Activated T-helper 17 cell treated with anti-CD3 and anti-CD28 coated beads, Interleukin-2, amount 50 U/mL, for 72 hours (primary cell): ENCODE measurements at regions not wholly inside any gene's neighbourhood (a gene's known extent, or its start where the extent isn't known, plus 50 kb on each side); places are given as distances from the start of the nearest gene placed in this dataset.

ENCODE experiments used
- ATAC-seq: fragments of 150-1000 bp; cut with Tn5 transposase; replicated peaks from 2 replicates; pipeline ENCODE4 v1.10.0; 2021; ENCODE audit warnings: mild to moderate bottlenecking, moderate library complexity
- H3K27ac Mint-ChIP-seq: one replicate; pipeline ENCODE4 v1.8.0; 2022; ENCODE audit warnings: mixed read lengths
- H3K27me3 Mint-ChIP-seq: one replicate; pipeline ENCODE4 v1.8.0; 2022; ENCODE audit warnings: mixed read lengths
- H3K36me3 Mint-ChIP-seq: one replicate; pipeline ENCODE4 v1.8.0; 2022; ENCODE audit warnings: low read depth, mild to moderate bottlenecking, mixed read lengths
- H3K4me1 Mint-ChIP-seq: one replicate; pipeline ENCODE4 v1.8.0; 2022; ENCODE audit warnings: mixed read lengths
- H3K4me3 Mint-ChIP-seq: one replicate; pipeline ENCODE4 v1.8.0; 2022; ENCODE audit warnings: mild to moderate bottlenecking, mixed read lengths
- H3K9me3 Mint-ChIP-seq: one replicate; pipeline ENCODE4 v1.8.0; 2022; ENCODE audit warnings: mixed read lengths

DNA sequence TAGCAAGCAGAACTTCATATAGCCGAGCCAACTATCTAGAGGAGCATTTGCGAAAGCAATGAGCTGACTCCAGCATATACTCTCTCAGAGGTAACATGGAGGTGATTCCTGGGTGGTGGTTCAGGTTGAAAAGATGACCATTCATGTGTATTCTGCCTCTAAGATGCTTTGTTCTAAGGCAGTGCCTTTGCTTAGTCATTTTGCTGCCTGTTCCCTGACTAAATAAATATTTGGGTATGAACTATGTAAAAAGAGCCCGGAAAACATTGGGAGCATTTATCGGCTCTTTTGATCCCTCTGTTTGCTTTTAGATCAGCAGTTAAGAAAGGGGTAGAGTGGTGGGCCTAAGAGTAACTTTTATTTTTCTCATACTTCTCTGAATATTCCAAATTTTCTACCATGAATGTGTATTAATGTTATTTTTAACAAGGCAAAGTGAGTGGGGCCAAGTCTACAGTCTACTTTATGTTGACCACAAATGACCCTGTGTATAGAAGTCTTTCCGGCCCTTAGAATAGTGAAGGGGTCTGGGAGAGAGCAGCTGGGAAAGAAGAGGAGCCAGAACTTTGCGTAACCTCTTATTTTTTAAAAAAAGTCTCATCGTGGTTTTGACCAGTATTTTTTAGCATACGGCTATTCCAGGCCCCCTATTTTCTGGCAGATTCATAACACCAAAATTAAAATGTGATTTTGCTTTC lies 206.5 kb upstream of the EYA4 start:
- Mint-ChIP-seq H3K27me3 (peaks cover 12% of the 10 kb centered on the region), H3K9me3 (peaks cover 2% of the 10 kb centered on the region), H3K4me1 (no peaks in the 10 kb centered on the region), H3K4me3 (no peak overlapping the region), H3K36me3 (no peaks in the 10 kb centered on the region), H3K27ac (no peak overlapping the region)
- no peak for ATAC-seq

DNA sequence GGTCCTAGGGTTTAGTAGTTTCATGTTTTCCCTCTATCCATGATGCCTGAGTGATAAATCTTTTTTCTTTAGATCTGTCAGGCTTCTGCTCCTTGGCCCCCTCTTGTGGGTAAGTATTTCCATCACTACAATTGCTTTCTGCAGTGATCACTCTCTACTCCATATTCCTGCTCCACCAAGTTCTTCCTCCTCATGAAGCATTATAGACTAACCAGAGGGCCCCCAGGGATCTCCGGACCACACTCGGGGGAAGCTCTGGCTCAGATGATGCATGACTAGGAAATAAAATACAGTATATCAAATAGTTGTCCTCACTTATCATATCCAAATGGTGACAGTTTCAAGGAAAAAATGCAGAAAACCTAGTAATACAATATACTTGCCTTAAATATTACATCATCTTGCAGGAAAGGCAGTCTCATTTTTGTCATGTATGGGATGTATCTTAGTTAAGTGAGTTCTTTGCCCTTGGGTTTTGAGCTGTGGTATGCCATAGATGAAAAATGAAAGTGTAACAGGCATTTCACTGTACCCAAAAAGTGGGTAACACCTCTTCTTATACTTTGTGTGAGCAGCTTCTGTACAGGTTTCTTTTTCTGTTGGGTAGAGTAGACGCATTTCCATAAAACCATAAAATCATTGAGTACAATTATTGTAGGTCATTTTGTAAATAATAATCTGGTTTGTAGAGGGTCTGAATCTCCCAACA lies 200.9 kb upstream of the EYA4 start:
- Mint-ChIP-seq H3K4me3 (no peak overlapping the region), H3K36me3 (no peaks in the 10 kb centered on the region), H3K27me3 (peaks cover 4% of the 10 kb centered on the region), H3K9me3 (no peaks in the 10 kb centered on the region), H3K4me1 (no peaks in the 10 kb centered on the region), H3K27ac (no peak overlapping the region)
- ATAC-seq = no peak

DNA sequence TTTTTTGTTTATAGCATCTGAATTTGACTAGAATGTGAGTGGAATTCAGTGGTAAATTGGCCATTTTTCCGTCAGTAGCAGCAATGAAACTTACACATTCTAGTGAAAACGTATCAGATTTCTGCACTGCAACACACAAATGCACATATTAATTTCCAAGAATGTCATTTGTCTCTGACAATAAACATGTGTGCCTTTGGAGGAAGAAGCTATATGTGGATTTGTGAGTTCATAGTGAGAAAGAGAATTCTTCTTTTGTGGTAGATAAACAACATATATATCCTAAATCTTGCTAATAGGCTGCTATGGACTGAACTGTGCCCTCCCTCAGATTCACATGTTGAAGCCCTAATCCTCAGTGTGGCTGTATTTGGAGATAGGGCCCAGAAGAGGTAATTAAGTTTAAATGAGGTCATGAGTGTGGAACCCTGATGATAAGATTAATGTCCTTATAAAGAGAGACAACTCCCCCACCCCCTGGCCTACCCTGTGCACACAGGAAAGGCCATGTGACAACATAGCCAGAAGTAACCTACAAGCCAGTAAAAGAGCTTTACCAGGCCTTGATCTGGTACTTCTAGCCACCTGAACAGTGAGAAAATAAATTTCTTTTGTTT lies 200.2 kb upstream of the EYA4 start:
- Mint-ChIP-seq H3K27ac (no peak overlapping the region), H3K9me3 (no peaks in the 10 kb centered on the region), H3K4me1 (no peaks in the 10 kb centered on the region)

DNA sequence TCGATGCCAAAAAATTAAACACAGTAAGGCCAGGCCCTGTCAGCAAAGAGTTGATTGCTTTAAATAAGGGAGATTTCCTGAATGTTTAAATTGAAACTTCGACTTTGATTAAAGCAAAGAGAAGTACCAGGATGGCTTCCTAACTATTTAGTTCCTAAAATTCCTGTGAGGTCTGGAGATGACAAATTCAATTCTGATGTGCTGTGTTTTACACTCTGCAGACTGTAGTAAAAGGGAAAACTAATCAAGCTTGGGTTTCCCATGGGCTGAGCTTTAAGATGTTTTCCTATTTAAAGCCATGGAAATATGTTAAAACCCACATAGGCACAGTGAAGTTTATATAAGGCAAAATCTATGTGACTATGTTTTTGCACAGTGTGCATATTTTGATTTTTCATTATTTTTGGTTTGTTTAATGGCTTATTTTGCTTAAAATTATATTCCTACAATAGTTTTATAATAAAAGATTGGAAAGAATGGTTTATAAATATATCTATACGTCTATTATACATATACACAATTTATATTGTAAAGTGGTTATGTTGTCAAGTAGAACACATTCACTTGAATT lies 198.5 kb upstream of the EYA4 start:
- no peak overlapping the region for H3K4me3 Mint-ChIP-seq
- H3K27ac Mint-ChIP-seq = no peak overlapping the region
- H3K4me1 Mint-ChIP-seq = no peaks in the 10 kb centered on the region
- no peak for ATAC-seq
- no peaks in the 10 kb centered on the region for H3K9me3 Mint-ChIP-seq
- peaks cover 4% of the 10 kb centered on the region for H3K27me3 Mint-ChIP-seq
- H3K36me3 Mint-ChIP-seq = no peaks in the 10 kb centered on the region

More for the DNA sequence above, 200.2 kb upstream of the EYA4 start:
- no peaks in the 10 kb centered on the region for H3K36me3 Mint-ChIP-seq
- H3K4me3 Mint-ChIP-seq = no peak overlapping the region
- H3K27me3 Mint-ChIP-seq = peaks cover 4% of the 10 kb centered on the region
- ATAC-seq = no peak

DNA sequence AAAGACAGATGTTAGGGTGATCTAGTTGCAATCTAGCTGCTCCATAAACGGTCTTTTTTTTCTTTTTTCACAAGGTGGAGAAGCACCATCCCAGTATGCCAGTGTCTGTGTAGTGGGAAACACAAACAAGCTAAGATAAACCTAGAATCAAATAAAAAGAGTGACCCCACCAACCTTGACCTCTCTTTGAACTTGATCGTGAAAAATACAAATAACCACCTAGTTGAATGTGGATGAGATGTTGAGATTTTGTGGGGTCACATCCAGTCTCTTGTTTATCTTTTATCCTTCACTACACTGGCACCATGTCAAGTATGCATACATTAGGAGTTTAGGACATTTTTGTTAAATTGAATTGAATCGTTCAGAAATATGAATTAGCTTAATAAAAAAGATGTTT lies 194.6 kb upstream of the EYA4 start:
- Mint-ChIP-seq H3K36me3 (no peaks in the 10 kb centered on the region), H3K4me1 (no peaks in the 10 kb centered on the region), H3K9me3 (no peaks in the 10 kb centered on the region), H3K27me3 (no peaks in the 10 kb centered on the region), H3K4me3 (no peak overlapping the region), H3K27ac (no peak overlapping the region)
- ATAC-seq = no peak

DNA sequence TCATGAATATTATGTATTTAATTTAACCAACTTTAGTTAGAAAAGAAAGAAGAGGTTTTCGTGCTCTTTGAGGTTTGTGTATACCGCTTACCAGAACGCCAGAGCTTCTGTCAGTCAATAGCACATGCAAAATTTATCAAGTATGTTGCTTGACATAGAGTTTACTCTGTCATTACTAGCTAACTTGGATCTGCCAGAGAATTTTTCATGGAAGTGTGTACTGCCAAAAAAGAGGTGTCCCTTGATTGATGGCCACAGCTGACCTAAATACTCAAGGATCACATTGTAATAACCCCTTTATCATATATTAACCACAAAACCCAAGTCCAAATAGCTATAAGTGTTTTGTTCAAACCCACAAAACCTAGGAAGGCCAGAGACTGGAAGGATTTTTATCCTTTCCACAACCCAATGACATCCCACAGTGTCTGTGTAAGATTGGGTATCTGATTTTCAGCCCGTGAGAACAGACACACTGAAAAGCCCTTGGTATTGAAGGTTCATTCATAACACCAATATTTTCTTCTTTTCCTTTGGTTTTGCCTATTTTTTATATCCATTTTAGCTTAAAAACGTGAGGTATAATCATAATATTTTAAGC lies 194.0 kb upstream of the EYA4 start:
- Mint-ChIP-seq H3K36me3 (no peaks in the 10 kb centered on the region), H3K4me1 (no peaks in the 10 kb centered on the region), H3K27me3 (no peaks in the 10 kb centered on the region), H3K4me3 (no peak overlapping the region), H3K27ac (no peak overlapping the region), H3K9me3 (no peaks in the 10 kb centered on the region)
- ATAC-seq = no peak

DNA sequence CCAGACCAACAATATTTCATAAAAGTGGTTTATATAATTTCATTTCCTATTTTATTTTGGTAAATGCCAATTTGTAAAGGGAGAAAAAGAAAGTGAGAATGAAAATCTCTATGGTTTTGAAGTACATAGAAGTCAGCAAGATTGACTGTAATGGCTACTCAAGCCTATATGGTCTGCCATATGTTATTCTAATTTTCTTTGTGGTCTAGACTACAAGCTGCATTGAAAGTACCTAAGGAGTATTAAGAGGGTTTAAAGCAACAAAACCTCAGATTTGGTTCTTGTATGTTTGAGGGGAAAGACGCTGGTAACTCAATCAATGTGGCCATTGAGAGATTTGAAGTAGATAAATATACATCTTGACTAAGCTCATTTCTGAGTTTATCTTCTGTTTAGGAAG lies 193.5 kb upstream of the EYA4 start:
- no peak for ATAC-seq
- Mint-ChIP-seq H3K4me3 (no peak overlapping the region), H3K36me3 (no peaks in the 10 kb centered on the region), H3K27me3 (no peaks in the 10 kb centered on the region), H3K4me1 (no peaks in the 10 kb centered on the region), H3K9me3 (no peaks in the 10 kb centered on the region), H3K27ac (no peak overlapping the region)

DNA sequence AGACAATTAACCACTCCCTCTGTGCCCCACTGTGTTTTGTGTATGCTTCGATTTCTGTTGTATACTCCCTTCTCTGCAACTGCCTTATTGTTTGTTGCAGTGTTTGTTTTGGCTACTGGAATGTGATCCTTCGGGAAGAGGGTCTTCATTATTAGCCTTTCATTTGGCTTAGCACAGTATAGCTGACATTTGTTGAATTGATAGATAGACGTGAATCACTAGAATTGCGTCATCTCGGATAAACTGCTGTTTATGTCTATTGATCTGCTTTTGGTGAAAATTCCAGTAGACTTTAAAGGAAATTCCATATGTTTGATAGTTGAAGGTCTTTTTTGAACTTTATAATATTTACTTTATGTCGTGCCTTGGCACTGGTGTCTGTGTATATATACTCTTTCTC lies 189.9 kb upstream of the EYA4 start:
- Mint-ChIP-seq H3K36me3 (no peaks in the 10 kb centered on the region), H3K4me1 (no peaks in the 10 kb centered on the region), H3K27ac (no peak overlapping the region), H3K27me3 (peaks cover 3% of the 10 kb centered on the region), H3K9me3 (no peaks in the 10 kb centered on the region), H3K4me3 (no peak overlapping the region)
- ATAC-seq = no peak

GRCh38 chr6:133052465-133052864 lies 188.7 kb upstream of the EYA4 start:
- Mint-ChIP-seq H3K9me3 (no peaks in the 10 kb centered on the region), H3K27me3 (peaks cover 3% of the 10 kb centered on the region), H3K4me1 (no peaks in the 10 kb centered on the region), H3K4me3 (no peak overlapping the region), H3K27ac (no peak overlapping the region), H3K36me3 (no peaks in the 10 kb centered on the region)
- no peak for ATAC-seq

GRCh38 chr6:133055441-133055966 lies 185.7 kb upstream of the EYA4 start:
- Mint-ChIP-seq H3K36me3 (no peaks in the 10 kb centered on the region), H3K4me3 (no peak overlapping the region), H3K9me3 (no peaks in the 10 kb centered on the region), H3K27ac (no peak overlapping the region), H3K27me3 (peaks cover 3% of the 10 kb centered on the region), H3K4me1 (no peaks in the 10 kb centered on the region)
- ATAC-seq = no peak

DNA sequence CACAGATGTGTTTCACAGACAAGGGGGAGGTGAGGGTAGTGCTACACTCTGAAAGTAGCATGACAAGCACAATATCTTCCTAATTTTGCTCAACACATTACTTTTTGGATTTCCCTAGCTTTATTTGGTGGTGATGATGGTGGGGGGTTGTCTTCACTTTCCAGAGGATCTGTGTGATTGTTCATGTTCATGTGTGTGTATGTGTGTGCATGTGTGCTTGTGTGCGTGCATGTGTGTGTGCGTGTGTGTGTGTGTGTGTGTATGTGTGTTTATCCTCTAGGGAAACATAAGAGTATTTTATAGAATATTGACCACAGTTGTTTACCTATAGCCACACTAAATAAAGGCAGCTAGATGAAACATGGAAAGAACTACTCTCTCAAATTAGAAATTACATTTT lies 183.8 kb upstream of the EYA4 start:
- Mint-ChIP-seq H3K27me3 (peaks cover 3% of the 10 kb centered on the region), H3K4me1 (no peaks in the 10 kb centered on the region), H3K36me3 (no peaks in the 10 kb centered on the region), H3K4me3 (no peak overlapping the region), H3K27ac (no peak overlapping the region), H3K9me3 (no peaks in the 10 kb centered on the region)
- no peak for ATAC-seq

DNA sequence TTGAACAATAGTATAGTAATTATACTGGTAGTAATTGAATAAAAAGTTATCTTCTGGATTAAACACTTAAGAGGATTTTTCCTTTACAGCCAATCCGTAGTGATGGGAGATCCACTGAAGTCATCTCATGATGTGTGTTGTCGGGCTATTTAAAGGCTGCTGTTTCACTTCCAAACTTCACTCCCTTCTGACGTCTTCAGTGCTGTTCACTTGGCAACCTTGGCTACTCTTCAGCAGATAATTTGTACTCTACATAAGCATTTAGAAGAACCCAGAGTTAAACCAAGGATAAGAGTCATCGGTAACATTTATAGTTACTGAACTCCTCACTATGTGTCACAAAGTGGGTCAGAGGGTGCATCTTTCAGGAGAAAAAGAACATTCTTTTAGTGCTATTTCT lies 179.1 kb upstream of the EYA4 start:
- no peaks in the 10 kb centered on the region for H3K36me3 Mint-ChIP-seq
- no peak overlapping the region for H3K27ac Mint-ChIP-seq
- H3K9me3 Mint-ChIP-seq = no peaks in the 10 kb centered on the region
- no peaks in the 10 kb centered on the region for H3K27me3 Mint-ChIP-seq
- H3K4me3 Mint-ChIP-seq = no peak overlapping the region
- no peaks in the 10 kb centered on the region for H3K4me1 Mint-ChIP-seq
- no peak for ATAC-seq

DNA sequence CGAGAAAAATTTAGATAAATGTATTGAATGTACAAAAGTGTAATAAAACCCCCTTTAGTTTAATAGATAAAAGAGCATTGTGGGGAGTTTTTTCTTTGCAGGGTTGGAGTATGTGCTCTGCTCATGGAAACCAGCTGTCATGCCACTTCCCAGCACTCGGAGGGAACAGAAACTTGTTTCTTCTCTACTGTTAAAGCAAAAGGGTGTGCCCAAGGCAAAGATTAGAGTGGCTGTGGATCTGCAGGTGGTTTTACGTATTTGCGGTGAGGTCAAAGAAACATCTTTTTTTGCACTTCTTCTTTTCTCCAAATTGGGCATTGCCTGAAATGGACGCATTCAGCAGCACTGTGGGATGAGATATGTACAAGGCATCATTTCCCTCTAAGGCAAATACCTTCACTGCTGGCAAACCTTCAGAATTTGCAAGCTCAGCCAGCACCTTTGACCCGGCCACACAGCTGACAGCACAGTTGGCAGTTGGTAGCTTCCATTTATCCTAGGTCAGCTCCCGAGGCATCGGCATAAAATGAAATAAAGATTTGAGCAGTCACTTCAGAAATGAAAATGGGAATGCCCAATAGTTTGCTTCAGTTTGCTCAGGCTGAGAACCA lies 178.4 kb upstream of the EYA4 start:
- H3K27ac Mint-ChIP-seq = no peak overlapping the region
- H3K27me3 Mint-ChIP-seq = no peaks in the 10 kb centered on the region
- H3K4me3 Mint-ChIP-seq = no peak overlapping the region
- no peaks in the 10 kb centered on the region for H3K4me1 Mint-ChIP-seq
- no peak for ATAC-seq
- H3K36me3 Mint-ChIP-seq = no peaks in the 10 kb centered on the region
- H3K9me3 Mint-ChIP-seq = no peaks in the 10 kb centered on the region

DNA sequence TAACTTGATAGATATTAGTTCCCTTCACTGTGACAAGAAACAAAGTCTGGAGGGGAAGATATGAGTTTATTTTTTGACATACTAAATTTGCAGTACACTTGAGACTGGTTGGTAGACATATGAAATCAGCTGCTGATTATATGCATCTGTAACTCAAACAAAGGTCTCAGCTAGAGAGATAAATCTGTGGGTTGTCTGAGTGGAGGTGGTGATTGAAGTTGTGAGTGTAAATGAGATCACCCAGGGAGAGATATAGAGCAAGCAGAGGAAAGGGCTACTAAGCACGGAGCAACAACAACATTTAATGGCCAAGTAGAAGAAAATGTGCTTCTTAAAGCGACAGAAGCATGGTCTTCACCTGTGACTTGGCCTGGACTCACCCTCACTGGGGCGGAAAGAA lies 173.2 kb upstream of the EYA4 start:
- Mint-ChIP-seq H3K27me3 (no peaks in the 10 kb centered on the region), H3K27ac (no peak overlapping the region), H3K36me3 (no peaks in the 10 kb centered on the region), H3K9me3 (no peaks in the 10 kb centered on the region), H3K4me1 (no peaks in the 10 kb centered on the region), H3K4me3 (no peak overlapping the region)
- no peak for ATAC-seq
